NB4 (cell line): ENCODE measurements at regions not wholly inside any gene's neighbourhood (a gene's known extent, or its start where the extent isn't known, plus 50 kb on each side); places are given as distances from the start of the nearest gene placed in this dataset.

ENCODE experiments used
- MYC ChIP-seq: IDR thresholded peaks from 2 replicates; pipeline ENCODE4 v1.6.1; 2011; ENCODE audit warnings: low read depth, low read length
- POLR2A ChIP-seq: IDR thresholded peaks from 2 replicates; pipeline ENCODE4 v1.6.1; 2011; ENCODE audit warnings: mild to moderate bottlenecking; ENCODE audit not compliant: insufficient read length; ENCODE audit errors: extremely low read depth
- TF ChIP-seq, protein P1 (sequence below): IDR thresholded peaks from one replicate; pipeline ENCODE4 v1.5.1; 2012; ENCODE audit warnings: low read depth, low read length
- TF ChIP-seq, protein P2 (sequence below): IDR thresholded peaks from 2 replicates; pipeline ENCODE4 v1.6.1; 2011; ENCODE audit warnings: low read depth, low read length

DNA sequence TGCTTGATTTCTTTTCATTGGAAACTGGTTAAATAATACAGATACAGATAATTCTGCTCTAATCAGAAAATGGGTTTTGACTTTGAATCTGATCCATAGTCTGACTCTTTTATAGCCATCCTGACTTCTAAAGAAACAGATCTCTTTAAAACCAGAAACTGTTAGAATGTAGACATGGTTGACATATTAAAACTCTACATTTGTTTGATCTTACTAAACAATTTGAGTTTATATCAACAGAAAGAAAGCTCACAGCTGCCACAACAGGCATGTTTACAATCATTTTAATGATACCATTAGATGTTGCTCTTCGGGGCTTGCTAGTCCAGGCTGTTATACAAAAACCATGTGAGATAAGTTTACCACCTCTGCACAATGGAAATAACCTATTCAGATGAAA is 193.0 kb upstream of the SEMA3A start:
- TF ChIP-seq, protein P1, sequence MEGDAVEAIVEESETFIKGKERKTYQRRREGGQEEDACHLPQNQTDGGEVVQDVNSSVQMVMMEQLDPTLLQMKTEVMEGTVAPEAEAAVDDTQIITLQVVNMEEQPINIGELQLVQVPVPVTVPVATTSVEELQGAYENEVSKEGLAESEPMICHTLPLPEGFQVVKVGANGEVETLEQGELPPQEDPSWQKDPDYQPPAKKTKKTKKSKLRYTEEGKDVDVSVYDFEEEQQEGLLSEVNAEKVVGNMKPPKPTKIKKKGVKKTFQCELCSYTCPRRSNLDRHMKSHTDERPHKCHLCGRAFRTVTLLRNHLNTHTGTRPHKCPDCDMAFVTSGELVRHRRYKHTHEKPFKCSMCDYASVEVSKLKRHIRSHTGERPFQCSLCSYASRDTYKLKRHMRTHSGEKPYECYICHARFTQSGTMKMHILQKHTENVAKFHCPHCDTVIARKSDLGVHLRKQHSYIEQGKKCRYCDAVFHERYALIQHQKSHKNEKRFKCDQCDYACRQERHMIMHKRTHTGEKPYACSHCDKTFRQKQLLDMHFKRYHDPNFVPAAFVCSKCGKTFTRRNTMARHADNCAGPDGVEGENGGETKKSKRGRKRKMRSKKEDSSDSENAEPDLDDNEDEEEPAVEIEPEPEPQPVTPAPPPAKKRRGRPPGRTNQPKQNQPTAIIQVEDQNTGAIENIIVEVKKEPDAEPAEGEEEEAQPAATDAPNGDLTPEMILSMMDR: no peak
- no peak for TF ChIP-seq POLR2A
- TF ChIP-seq, protein P2, sequence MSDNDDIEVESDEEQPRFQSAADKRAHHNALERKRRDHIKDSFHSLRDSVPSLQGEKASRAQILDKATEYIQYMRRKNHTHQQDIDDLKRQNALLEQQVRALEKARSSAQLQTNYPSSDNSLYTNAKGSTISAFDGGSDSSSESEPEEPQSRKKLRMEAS: no peak
- no peak for TF ChIP-seq MYC
